GM18508 (cell line): ENCODE measurements at regions not wholly inside any gene's neighbourhood (a gene's known extent, or its start where the extent isn't known, plus 50 kb on each side); places are given as distances from the start of the nearest gene placed in this dataset.

Experiments used
- ATAC-seq: cut with Tn5 transposase; IDR thresholded peaks from one replicate; pipeline ENCODE4 v1.9.1; 2021; ENCODE audit warnings: moderate number of reproducible peaks; ENCODE audit not compliant: insufficient read depth, unreplicated experiment

DNA sequence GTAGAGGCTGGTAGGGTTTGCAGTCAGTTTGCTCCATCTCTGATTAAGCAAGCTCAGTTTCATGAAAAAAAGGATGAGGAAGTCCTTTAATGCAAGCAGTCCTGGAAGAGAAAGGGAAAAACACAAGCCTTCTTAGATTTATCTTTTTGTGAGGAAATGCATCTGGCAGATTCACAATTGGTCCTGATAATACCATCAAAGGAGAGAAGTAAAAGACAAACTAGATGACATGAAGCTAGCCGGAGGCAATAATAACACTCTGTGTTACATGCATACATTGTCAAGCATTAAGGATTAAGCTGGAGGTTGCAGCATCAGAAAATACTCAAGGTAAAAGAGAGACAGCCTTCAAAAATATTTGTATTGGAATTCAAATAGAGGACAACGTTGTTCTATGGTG is 356.0 kb upstream of the TEX13C start, which contains the start of gene TENM1:
TSS of gene TENM1 (minus strand) at position 101 of the 400 bp plus-strand sequence.
- ATAC-seq: no peak

DNA sequence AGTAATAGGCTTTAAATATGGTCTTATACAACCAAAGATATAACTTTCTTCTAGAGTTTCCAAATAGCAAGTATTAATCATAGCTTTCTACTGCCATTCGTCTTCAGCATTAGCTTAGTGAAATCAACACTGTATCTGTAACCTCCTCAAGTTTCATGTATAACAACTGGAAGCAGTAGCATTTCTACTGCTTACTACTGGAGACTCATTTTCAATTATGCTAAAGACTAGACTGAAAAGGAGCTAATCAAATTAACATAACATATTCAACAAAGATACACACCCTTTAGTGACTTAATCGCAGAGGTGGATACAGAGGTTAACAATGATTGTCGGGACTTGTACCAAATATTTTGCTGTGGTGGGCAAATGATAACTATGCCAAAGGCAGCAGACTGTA is 344.2 kb upstream of the TEX13C start:
- ATAC-seq: no peak

DNA sequence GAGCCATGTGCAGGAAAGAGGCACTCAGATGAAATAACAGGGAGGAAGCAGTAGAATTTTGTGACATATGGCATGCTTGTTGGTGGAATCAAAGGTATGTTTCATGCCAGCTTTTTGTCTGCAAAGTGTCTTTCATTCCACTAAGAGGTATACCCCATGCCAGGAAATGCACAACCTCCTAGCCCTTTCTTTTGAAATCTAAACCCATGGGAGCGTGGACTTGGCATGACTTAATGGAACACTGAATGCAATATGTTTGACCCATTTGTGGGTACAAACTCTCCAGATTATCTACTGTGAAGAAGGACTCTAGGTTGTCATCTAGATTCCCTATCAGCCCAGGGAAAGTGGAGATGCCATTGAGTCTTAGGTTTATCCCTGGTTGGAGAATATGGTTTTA is 338.3 kb upstream of the TEX13C start:
- no peak for ATAC-seq

DNA sequence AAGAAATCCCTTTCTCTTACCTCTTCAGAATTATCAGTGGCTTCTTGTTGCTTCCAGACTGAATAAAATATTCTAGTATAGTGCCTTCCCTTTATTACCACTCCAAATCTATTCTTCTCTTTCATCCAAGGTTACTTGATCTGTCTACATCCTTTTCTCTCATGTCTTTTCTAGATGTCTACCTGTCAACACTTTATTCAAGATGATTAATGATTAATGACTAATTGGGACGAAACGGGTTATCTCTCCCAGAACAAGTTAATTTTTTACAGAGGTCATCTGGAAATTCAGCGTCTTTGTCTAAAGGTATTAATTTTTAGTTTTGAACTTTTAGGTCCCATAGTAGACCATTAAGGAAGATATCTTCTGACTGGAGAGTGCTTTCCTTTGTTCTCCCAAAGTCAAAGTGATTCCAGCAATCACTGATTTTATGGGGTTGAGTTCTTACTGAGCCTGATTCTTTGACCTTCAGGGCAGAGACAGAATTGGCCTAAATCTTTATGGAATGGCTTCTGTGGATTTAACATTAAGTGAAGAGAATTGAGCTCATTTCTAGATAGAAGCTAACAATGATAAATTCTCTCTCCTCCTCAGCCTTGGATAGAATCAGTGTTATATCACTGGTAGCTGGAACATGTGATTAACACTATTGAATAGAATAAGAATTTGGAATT is 335.4 kb upstream of the TEX13C start:
- no peak for ATAC-seq

GRCh38 chrX:124986284-124986683 is 333.4 kb upstream of the TEX13C start:
- ATAC-seq: no peak

DNA sequence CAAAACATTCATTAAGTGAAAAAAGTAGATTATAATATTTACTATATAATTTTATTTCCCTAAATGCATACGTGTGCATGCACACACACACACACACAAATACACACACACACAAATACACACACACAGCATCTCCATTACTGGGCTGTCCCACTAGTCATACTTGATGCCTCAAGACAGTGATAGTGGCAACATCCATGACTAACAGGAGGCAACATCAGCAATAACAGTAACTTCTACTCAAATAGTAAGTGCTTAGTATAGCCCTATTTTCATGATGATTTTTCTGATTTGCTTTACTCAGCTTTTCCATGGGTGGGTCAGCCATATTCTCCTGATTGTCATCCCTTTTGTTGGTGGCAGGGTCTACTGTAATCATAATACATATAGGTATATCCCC is 325.9 kb upstream of the TEX13C start:
- ATAC-seq: no peak

DNA sequence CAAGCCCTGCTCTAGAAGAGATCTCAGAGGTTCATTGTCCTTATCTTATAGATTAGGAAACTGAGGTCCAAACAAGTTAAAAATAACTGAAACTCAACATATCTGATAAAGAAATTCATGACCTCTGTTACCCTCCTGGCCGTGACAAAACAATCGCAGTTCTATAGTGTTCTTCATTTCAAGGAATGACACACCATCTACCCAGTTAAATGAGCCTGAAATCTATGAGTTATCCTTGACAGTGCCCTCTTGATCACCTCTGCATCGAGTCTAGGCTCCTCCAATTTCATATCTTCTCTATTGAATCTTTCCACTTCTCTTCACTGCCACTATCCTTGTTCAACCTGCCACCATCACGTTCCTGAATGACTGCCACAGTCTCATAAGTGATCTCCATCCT is 325.3 kb upstream of the TEX13C start:
- no peak for ATAC-seq

GRCh38 chrX:125003746-125004446 is 315.8 kb upstream of the TEX13C start:
- no peak for ATAC-seq

DNA sequence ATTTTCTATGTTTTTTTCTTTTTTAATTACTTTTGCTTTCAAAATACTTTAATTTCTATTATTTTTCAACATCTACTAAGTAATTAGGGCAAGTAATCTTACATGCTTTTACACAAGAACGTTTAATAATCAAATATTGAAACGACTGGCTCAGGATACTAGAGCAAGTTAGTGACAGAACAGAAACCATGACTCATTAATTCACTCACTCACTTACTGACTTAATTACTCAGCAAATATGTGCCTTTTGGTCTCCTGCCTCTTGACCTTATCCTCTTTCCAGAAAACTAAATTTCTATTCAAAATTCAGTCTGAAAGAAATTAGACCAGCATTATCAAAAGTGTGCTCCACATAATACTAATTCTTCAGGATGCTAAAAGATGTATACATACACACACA is 314.9 kb upstream of the TEX13C start:
- ATAC-seq: no peak

- ATAC-seq: no peak
Measured at GRCh38 chrX:125005863-125006262, 313.8 kb upstream of the TEX13C start.

DNA sequence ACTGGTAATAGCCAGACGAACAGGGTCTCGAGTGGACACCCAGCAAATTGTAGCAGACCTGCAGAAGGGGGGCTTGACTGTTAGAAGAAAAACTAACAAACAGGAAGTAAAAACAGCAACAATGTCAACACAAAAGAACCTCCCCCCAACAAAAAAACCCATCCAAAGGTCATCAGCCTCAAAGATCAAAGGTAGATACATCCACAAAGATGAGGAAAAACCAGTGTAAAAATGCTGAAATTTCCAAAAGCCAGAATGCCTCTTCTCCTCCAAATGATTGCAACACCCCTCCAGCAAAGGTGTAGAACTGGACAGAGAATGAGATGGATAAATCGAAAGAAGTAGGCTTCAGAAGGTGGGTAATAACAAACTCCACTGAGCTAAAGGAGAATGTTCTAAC is 313.0 kb upstream of the TEX13C start:
- no peak for ATAC-seq

DNA sequence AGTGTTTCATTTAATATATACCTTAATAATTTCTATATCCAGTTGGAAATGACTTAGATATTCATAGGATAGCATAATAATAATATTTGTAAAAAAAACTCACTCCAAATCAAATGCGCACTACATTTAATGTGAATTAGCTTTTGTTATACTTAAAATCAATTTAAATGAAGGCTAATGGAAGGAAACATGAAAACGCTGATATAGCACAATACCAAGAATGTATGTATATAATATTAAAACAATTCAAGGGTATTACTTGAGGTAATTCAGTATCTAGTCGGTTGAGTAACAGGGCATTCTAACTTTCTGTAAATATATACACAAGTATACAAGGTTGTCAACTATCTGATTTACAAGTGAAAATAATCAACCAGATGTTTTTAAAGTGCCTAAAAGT is 307.1 kb upstream of the TEX13C start:
- ATAC-seq: no peak

- no peak for ATAC-seq
Measured at GRCh38 chrX:125029131-125029530, 290.5 kb upstream of the TEX13C start.
